Caco-2 (cell line): ENCODE measurements at regions not wholly inside any gene's neighbourhood (a gene's known extent, or its start where the extent isn't known, plus 50 kb on each side); places are given as distances from the start of the nearest gene placed in this dataset.

Source experiments
- BruUV-seq: library from RNA; stranded (reverse); fragments of 400-500 nt; replicated peaks from 2 replicates; lab custom pipeline; 2021; lab: Mats Ljungman, UMichigan
- CTCF ChIA-PET: fragments of 300-600 bp; sonication (Branson Sonifier 250); formaldehyde crosslinking; loops from one replicate; lab custom pipeline; 2022; ENCODE audit warnings: antibody characterized with exemption; lab: Charles Lee
- POLR2A ChIA-PET: fragments of 300-600 bp; sonication (Branson Sonifier 250); formaldehyde crosslinking; loops from one replicate; lab custom pipeline; 2022; ENCODE audit warnings: antibody characterized with exemption; lab: Charles Lee
- DNase-seq, 2 experiments: peaks; one replicate each; pipeline versions ENCODE4 v3.0.0 to v3.0.0-alpha.2; 2020 to 2022
- H3K27me3 ChIP-seq: replicated peaks from 2 replicates; pipeline ENCODE4 v1.6.0; 2011; ENCODE audit warnings: low read length; ENCODE audit not compliant: control insufficient read depth, insufficient read depth
- H3K36me3 ChIP-seq: 2 replicates; pipeline ENCODE4 v1.5.1; 2011; ENCODE audit warnings: low read length; ENCODE audit not compliant: control insufficient read depth, insufficient read depth
- H3K4me1 ChIP-seq: fragments of 250-450 bp; sonication (Bioruptor Pico); 2 replicates; pipeline ENCODE4 v1.5.1; 2020; ENCODE audit warnings: mild to moderate bottlenecking
- H3K4me3 ChIP-seq: 2 replicates; pipeline ENCODE4 v1.5.1; 2011; ENCODE audit warnings: low read depth, mild to moderate bottlenecking, control low read depth, low read length
- H3K9me3 ChIP-seq: fragments of 250-450 bp; sonication (Bioruptor Pico); 2 replicates; pipeline ENCODE4 v1.5.1; 2020; ENCODE audit warnings: mild to moderate bottlenecking, moderate library complexity
- H3K27ac Mint-ChIP-seq: one replicate; pipeline ENCODE4 v1.8.0; 2022; ENCODE audit warnings: mixed read lengths; ENCODE audit not compliant: unreplicated experiment
- H3K27me3 Mint-ChIP-seq: one replicate; pipeline ENCODE4 v1.8.0; 2022; ENCODE audit warnings: mixed read lengths; ENCODE audit not compliant: insufficient read depth, unreplicated experiment
- H3K36me3 Mint-ChIP-seq: one replicate; pipeline ENCODE4 v1.8.0; 2022; ENCODE audit warnings: mild to moderate bottlenecking, mixed read lengths; ENCODE audit not compliant: insufficient read depth, unreplicated experiment
- H3K4me1 Mint-ChIP-seq: one replicate; pipeline ENCODE4 v1.8.0; 2022; ENCODE audit warnings: low read depth, mixed read lengths; ENCODE audit not compliant: unreplicated experiment
- H3K4me3 Mint-ChIP-seq: one replicate; pipeline ENCODE4 v1.8.0; 2022; ENCODE audit warnings: mild to moderate bottlenecking, moderate library complexity, mixed read lengths; ENCODE audit not compliant: unreplicated experiment
- H3K9me3 Mint-ChIP-seq: one replicate; pipeline ENCODE4 v1.8.0; 2022; ENCODE audit warnings: mixed read lengths; ENCODE audit not compliant: unreplicated experiment
- CTCF ChIP-seq, 2 experiments: fragments of 200-600 bp in 1 of 2; IDR thresholded peaks; 1 replicate in 1 of 2; 2 replicates in 1 of 2; pipeline versions ENCODE4 v1.5.1 to v1.8.0; 2011 to 2022; ENCODE audit warnings: antibody characterized with exemption in 1 of 2, control low read depth in 1 of 2, inconsistent platforms in 1 of 2, low read depth in 1 of 2, low read length in 1 of 2, mild to moderate bottlenecking in 1 of 2, moderate library complexity in 1 of 2; ENCODE audit not compliant: insufficient read depth in 1 of 2, severe bottlenecking in 1 of 2, unreplicated experiment in 1 of 2
- intact Hi-C: fragments of 100-400 bp; cut with micrococcal nuclease; formaldehyde crosslinking; loops from one replicate; pipeline ENCODE4 v1.10.0; 2022; ENCODE audit not compliant: unreplicated experiment

- intact Hi-C loops: no loop called here
- H3K27ac Mint-ChIP-seq: no peak overlapping the region
Observed at GRCh38 chr13:53126841-53127245, 98.2 kb downstream of the OLFM4 start.

GRCh38 chr13:53127373-53127772, 98.8 kb downstream of the OLFM4 start:
- Mint-ChIP-seq H3K36me3 (no peaks in the 10 kb centered on the region), H3K4me1 (no peaks in the 10 kb centered on the region), H3K9me3 (no peaks in the 10 kb centered on the region), H3K27ac (no peak overlapping the region), H3K27me3 (peaks cover 11% of the 10 kb centered on the region), H3K4me3 (no peak overlapping the region)
- Histone ChIP-seq H3K9me3 (no peaks in the 10 kb centered on the region), H3K27me3 (no peaks in the 10 kb centered on the region; the same call in 1 of the 2 replicates), H3K36me3 (no peaks in the 10 kb centered on the region), H3K4me3 (no peak overlapping the region), H3K4me1 (no peaks in the 10 kb centered on the region)
- ChIA-PET CTCF (no interaction called here), POLR2A (no interaction called here)
- intact Hi-C loops: no loop called here
- no peak for TF ChIP-seq CTCF (IDR thresholded peaks at IDR 0.05; ENCODE audit: insufficient read depth in 1 of 2, low read depth in 1 of 2, low read length in 1 of 2, severe bottlenecking in 1 of 2, unreplicated experiment in 1 of 2)
- no peak for DNase-seq
- no TSS peak for BruUV-seq

More at GRCh38 chr13:53126841-53127245, 98.2 kb downstream of the OLFM4 start:
- Histone ChIP-seq H3K4me3 (no peak overlapping the region), H3K36me3 (no peaks in the 10 kb centered on the region), H3K9me3 (no peaks in the 10 kb centered on the region), H3K4me1 (no peaks in the 10 kb centered on the region), H3K27me3 (no peaks in the 10 kb centered on the region; the same call in 1 of the 2 replicates)
- peaks cover 7% of the 10 kb centered on the region for H3K27me3 Mint-ChIP-seq
- DNase-seq: no peak
- H3K4me1 Mint-ChIP-seq: no peaks in the 10 kb centered on the region
- H3K4me3 Mint-ChIP-seq: no peak overlapping the region
- no TSS peak for BruUV-seq
- POLR2A ChIA-PET: no interaction called here
- H3K36me3 Mint-ChIP-seq: no peaks in the 10 kb centered on the region
- CTCF ChIA-PET: no interaction called here
- H3K9me3 Mint-ChIP-seq: no peaks in the 10 kb centered on the region
- no peak for TF ChIP-seq CTCF (IDR thresholded peaks at IDR 0.05; ENCODE audit: insufficient read depth in 1 of 2, low read depth in 1 of 2, low read length in 1 of 2, severe bottlenecking in 1 of 2, unreplicated experiment in 1 of 2)

- BruUV-seq: no TSS peak
- Mint-ChIP-seq H3K4me1 (no peaks in the 10 kb centered on the region), H3K27ac (no peak overlapping the region), H3K27me3 (peaks cover 10% of the 10 kb centered on the region), H3K36me3 (no peaks in the 10 kb centered on the region), H3K4me3 (no peak overlapping the region), H3K9me3 (no peaks in the 10 kb centered on the region)
- intact Hi-C loops: no loop called here
- no peaks in the 10 kb centered on the region for H3K4me1 ChIP-seq
- no peaks in the 10 kb centered on the region; the same call in 1 of the 2 replicates for H3K27me3 ChIP-seq
- TF ChIP-seq CTCF (IDR thresholded peaks at IDR 0.05; ENCODE audit: insufficient read depth in 1 of 2, low read depth in 1 of 2, low read length in 1 of 2, severe bottlenecking in 1 of 2, unreplicated experiment in 1 of 2): no peak
- DNase-seq: no peak
- CTCF ChIA-PET: no interaction called here
- no peak overlapping the region for H3K4me3 ChIP-seq
- POLR2A ChIA-PET: no interaction called here
- no peaks in the 10 kb centered on the region for H3K9me3 ChIP-seq
- no peaks in the 10 kb centered on the region for H3K36me3 ChIP-seq
Observed at GRCh38 chr13:53129864-53130393, 101.3 kb downstream of the OLFM4 start.
